Erythroblast (primary cell): ENCODE measurements at regions not wholly inside any gene's neighbourhood (a gene's known extent, or its start where the extent isn't known, plus 50 kb on each side); places are given as distances from the start of the nearest gene placed in this dataset.

Experiments
- GATA1 ChIP-seq: IDR thresholded peaks from 2 replicates; pipeline ENCODE4 v1.6.1; 2011; ENCODE audit warnings: low read depth, mild to moderate bottlenecking, control low read depth, low read length, moderate library complexity
- POLR2A ChIP-seq: IDR thresholded peaks from 2 replicates; pipeline ENCODE4 v1.6.1; 2011; ENCODE audit warnings: mild to moderate bottlenecking, low read length

- no peak for TF ChIP-seq POLR2A
- TF ChIP-seq GATA1, result no peak
These were observed 85.4 kb upstream of the RPS23 start for GRCh38 chr5:82363524-82363923.
